OCI-LY3 (cell line): ENCODE measurements at regions not wholly inside any gene's neighbourhood (a gene's known extent, or its start where the extent isn't known, plus 50 kb on each side); places are given as distances from the start of the nearest gene placed in this dataset.

Source experiments
- H2AFZ ChIP-seq: fragments of 200-600, 300-600 bp; shearing (Covaris generic); 2 replicates; pipeline ENCODE4 v1.6.0; 2014; ENCODE audit warnings: antibody characterized with exemption, low read depth, low read length
- H3K27ac ChIP-seq: fragments of 200-600, 300-600 bp; sonication (generic); 2 replicates; pipeline ENCODE4 v1.5.1; 2014; ENCODE audit warnings: mild to moderate bottlenecking, low read length, moderate library complexity, mixed read lengths
- H3K27me3 ChIP-seq: fragments of 200-600, 300-600 bp; sonication (generic); 2 replicates; pipeline ENCODE4 v1.6.1; 2014; ENCODE audit warnings: low read depth, low read length, mixed read lengths
- H3K36me3 ChIP-seq: fragments of 200-600, 300-600 bp; sonication (generic); replicated peaks from 2 replicates; pipeline ENCODE3; 2014; ENCODE audit warnings: low read depth, low read length, mixed read lengths
- H3K4me1 ChIP-seq: fragments of 300-600, 200-600 bp; sonication (generic); 2 replicates; pipeline ENCODE4 v1.6.1; 2014; ENCODE audit warnings: low read length, mixed read lengths
- H3K4me2 ChIP-seq: fragments of 200-600, 300-600 bp; sonication (generic); 2 replicates; pipeline ENCODE4 v1.6.1; 2014; ENCODE audit warnings: low read length, mixed read lengths
- H3K4me3 ChIP-seq: fragments of 300-600, 200-600 bp; sonication (generic); 2 replicates; pipeline ENCODE4 v1.5.1; 2014; ENCODE audit warnings: antibody characterized with exemption, mild to moderate bottlenecking, low read length, moderate library complexity
- H3K79me2 ChIP-seq: fragments of 300-600, 200-600 bp; shearing (Covaris generic); 2 replicates; pipeline ENCODE4 v1.6.1; 2014; ENCODE audit warnings: mild to moderate bottlenecking, low read length, mixed read lengths
- H3K9ac ChIP-seq: fragments of 300-600, 200-600 bp; shearing (Covaris generic); 2 replicates; pipeline ENCODE4 v1.6.0; 2014; ENCODE audit warnings: mild to moderate bottlenecking, low read length, moderate library complexity
- H3K9me3 ChIP-seq: fragments of 200-600, 300-600 bp; shearing (Covaris generic); 2 replicates; pipeline ENCODE4 v1.6.1; 2014; ENCODE audit warnings: low read length, mixed read lengths; ENCODE audit not compliant: insufficient read depth
- H4K20me1 ChIP-seq: fragments of 200-600, 300-600 bp; sonication (generic); 2 replicates; pipeline ENCODE4 v1.6.1; 2016; ENCODE audit warnings: low read length, mixed read lengths; ENCODE audit not compliant: insufficient read depth
- CTCF ChIP-seq: fragments of 200-600, 300-600 bp; sonication (generic); IDR thresholded peaks from 2 replicates; pipeline ENCODE4 v1.5.1; 2014; ENCODE audit warnings: antibody characterized with exemption, low read length, low read depth
- EZH2phosphoT487 ChIP-seq: fragments of 200-600 bp; shearing (Covaris generic); IDR thresholded peaks from 2 replicates; pipeline ENCODE4 v1.6.1; 2018; ENCODE audit warnings: antibody characterized with exemption, mixed run types, low read depth

GRCh38 chr6:167756597-167756996 lies 70.1 kb upstream of the AFDN start:
- Histone ChIP-seq H3K27ac (no peak overlapping the region), H2AFZ (no peak overlapping the region), H3K4me2 (no peak overlapping the region), H3K79me2 (no peaks in the 10 kb centered on the region), H3K27me3 (0 out of 2 replicates have a peak, but pooled peaks cover 1% of the 10 kb centered on the region), H3K4me3 (no peak overlapping the region), H3K9me3 (no peaks in the 10 kb centered on the region), H4K20me1 (no peaks in the 10 kb centered on the region), H3K4me1 (no peaks in the 10 kb centered on the region), H3K36me3 (no peaks in the 10 kb centered on the region), H3K9ac (no peak overlapping the region)
- no peak for TF ChIP-seq CTCF
- no peak for TF ChIP-seq EZH2phosphoT487

- Histone ChIP-seq H3K9me3 (no peaks in the 10 kb centered on the region), H3K4me1 (no peaks in the 10 kb centered on the region), H3K27ac (no peak overlapping the region), H2AFZ (no peak overlapping the region), H3K79me2 (no peaks in the 10 kb centered on the region), H3K27me3 (no peaks in the 10 kb centered on the region), H3K4me2 (no peak overlapping the region), H4K20me1 (no peaks in the 10 kb centered on the region), H3K36me3 (no peaks in the 10 kb centered on the region), H3K9ac (no peak overlapping the region), H3K4me3 (no peak overlapping the region)
- no peak for TF ChIP-seq CTCF
- TF ChIP-seq EZH2phosphoT487: no peak
Measured at GRCh38 chr6:167757249-167757648, 69.5 kb upstream of the AFDN start.

- TF ChIP-seq EZH2phosphoT487 (no peak), CTCF (no peak)
- no peaks in the 10 kb centered on the region for H3K36me3 ChIP-seq
- no peak overlapping the region for H3K4me3 ChIP-seq
- no peaks in the 10 kb centered on the region for H3K79me2 ChIP-seq
- H3K9ac ChIP-seq: no peak overlapping the region
- H3K4me2 ChIP-seq: no peak overlapping the region
- no peak overlapping the region for H3K27ac ChIP-seq
- no peaks in the 10 kb centered on the region for H3K27me3 ChIP-seq
- H3K4me1 ChIP-seq: no peaks in the 10 kb centered on the region
- H3K9me3 ChIP-seq: no peaks in the 10 kb centered on the region
- H2AFZ ChIP-seq: no peak overlapping the region
- H4K20me1 ChIP-seq: no peaks in the 10 kb centered on the region
Measured at GRCh38 chr6:167757821-167758220, 68.9 kb upstream of the AFDN start.

GRCh38 chr6:167758309-167759023 lies 68.2 kb upstream of the AFDN start:
- no peak overlapping the region for H3K4me2 ChIP-seq
- no peaks in the 10 kb centered on the region for H3K4me1 ChIP-seq
- no peaks in the 10 kb centered on the region for H3K79me2 ChIP-seq
- H3K4me3 ChIP-seq: no peak overlapping the region
- H2AFZ ChIP-seq: no peak overlapping the region
- TF ChIP-seq CTCF (no peak), EZH2phosphoT487 (no peak)
- no peaks in the 10 kb centered on the region for H4K20me1 ChIP-seq
- H3K27me3 ChIP-seq: no peaks in the 10 kb centered on the region
- no peaks in the 10 kb centered on the region for H3K36me3 ChIP-seq
- H3K9me3 ChIP-seq: no peaks in the 10 kb centered on the region
- no peak overlapping the region for H3K9ac ChIP-seq
- no peak overlapping the region for H3K27ac ChIP-seq
